Activated CD8-positive, alpha-beta memory T cell treated with anti-CD3 and anti-CD28 coated beads for 24 hours (primary cell): ENCODE measurements at regions not wholly inside any gene's neighbourhood (a gene's known extent, or its start where the extent isn't known, plus 50 kb on each side); places are given as distances from the start of the nearest gene placed in this dataset.

Experiments used
- DNase-seq: peaks from one replicate; pipeline ENCODE4 v3.0.0-alpha.2; 2020

DNA sequence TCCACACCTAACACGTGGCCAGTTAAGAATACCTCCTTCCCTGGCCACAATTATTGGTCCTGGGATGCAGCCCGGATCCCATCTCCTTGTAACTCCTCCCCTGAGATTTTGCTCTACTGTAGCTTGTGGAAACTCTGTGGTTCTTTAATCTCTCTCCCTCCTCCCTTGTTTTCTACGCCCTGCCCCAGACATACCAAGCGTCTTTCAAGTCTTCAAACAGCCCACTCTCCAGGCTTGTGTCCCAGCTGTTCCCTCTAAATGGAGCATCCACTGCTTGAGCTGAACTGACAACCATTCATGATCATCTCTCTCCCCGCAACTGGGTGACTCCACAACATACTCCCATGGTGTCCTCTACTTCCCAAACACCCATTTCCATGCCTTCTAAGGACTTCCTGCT is 111.6 kb downstream of the SIPA1L2 start:
- no peak for DNase-seq

DNA sequence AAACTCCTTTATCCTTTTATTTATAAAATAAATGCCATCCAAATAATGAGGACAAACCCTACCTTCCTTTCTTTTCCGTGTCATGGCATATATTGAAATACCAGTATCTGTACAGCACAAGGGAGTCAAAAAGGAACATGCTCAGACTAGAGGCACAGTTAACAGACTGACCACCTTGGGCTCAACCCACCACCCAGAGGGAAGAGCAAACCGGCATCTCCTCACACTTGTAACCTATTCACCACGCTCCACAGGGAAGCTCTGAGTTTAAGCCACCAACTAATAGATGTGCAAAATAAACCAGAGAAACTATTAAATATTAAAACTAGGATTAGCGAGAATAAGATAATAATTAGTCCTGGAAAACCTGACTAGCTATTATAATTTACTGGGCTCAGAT is 112.7 kb downstream of the SIPA1L2 start:
- no peak for DNase-seq

DNA sequence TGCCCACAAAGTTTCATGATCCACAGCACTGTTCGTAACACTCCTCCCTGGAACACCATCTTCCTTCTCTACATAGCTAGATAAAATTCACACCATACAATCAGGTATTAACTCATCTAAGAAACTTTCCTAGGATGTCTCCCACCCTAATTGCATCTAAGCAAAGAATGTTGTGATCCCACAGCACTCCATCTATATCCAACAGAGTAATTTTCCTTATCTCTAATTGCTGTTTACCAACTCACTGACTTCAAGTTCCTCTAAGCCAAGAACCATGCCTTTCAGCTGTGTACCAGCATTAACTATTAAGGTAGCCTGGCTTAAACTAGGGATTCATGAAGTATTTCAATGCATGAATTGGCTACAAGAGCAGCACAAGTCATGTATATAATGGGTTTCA is 114.2 kb downstream of the SIPA1L2 start:
- no peak for DNase-seq

DNA sequence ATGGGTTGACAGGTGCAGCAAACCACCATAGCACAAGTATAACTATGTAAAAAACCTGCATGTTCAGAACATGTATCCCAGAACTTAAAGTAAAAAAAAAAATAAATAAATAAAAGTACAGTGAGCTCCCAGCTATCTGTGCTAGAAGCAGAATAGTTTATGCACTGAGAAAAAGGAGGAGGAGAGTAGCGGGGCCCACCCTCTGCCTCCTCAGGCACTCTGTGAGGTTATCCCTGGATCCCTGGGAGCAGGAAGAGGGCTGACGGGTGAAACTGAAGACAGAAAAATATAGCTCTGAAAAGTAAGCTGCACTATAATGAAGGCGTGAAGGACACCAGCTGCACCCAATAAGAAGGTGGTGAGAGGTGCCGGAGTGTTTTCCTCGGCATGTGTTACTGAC is 117.2 kb downstream of the SIPA1L2 start:
- DNase-seq: no peak

DNA sequence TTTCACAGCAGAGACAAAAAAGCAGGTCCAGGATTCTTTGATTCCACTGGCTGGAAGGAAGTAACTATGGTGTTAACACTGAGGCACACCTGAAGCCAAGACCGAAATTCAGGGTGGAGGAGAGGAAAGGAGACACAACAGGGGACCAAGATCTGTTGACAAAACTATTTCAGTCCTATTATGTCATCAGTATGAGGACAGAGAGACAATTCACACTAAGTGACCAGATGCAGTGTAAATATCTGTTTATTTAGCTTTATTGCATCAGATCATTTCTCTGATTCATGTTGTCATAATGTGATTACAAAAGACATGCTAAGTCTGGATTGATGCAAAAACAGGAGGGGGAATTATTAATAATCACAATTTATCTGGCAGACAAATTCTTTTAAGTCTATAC is 118.8 kb downstream of the SIPA1L2 start:
- no peak for DNase-seq

DNA sequence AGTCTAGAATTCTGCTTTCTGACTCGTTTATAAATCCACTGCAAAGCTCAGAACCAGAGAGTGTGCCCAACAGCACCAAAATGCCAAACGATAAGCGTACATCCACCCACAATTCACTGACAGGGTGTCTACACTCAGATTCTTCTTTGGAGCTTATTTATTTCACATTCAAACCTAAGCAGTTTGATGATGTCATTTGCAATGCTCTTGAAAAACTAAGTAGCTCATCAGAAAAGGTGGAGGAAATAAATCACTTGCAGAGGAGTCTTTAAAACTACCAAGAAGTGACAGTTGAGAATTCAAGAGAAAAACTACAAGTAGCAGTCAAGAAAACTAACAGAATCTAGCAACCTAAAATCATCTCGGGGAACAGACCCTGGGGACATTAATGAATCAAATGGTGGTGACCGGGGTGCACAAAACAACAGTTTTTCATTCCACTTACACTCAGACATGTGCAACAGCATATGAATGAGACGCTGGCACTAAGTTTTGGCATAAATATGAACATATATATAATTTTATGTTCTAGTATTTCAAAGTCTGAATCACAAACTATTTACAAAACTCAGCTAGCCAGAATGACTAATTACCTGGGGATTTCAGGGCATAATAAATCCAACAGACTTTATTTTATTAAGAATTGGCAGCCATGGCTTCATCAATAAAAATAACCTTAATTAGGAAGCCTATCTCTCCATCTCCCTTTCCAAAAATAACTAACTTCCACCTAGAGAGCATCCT is 119.4 kb downstream of the SIPA1L2 start:
- DNase-seq: no peak

DNA sequence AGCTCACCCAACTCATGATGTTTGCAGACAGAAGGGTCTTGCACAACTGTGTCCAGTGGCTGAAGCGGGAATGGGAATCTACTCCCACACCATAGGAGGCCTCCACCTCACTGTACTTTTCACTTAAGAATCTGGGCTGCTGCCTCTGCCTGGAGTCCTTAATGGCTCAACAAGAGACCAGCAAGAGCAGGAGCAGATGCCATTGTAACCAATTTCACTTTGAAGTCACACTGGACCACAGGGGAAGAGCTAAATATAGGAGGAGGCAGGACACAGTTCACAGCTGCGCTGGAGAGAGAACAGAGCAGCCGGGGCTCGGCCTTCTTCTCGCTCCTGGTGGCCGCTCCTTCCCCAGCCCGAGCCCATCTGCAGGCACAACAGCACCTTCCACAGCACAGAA is 120.4 kb downstream of the SIPA1L2 start:
- DNase-seq: no peak

DNA sequence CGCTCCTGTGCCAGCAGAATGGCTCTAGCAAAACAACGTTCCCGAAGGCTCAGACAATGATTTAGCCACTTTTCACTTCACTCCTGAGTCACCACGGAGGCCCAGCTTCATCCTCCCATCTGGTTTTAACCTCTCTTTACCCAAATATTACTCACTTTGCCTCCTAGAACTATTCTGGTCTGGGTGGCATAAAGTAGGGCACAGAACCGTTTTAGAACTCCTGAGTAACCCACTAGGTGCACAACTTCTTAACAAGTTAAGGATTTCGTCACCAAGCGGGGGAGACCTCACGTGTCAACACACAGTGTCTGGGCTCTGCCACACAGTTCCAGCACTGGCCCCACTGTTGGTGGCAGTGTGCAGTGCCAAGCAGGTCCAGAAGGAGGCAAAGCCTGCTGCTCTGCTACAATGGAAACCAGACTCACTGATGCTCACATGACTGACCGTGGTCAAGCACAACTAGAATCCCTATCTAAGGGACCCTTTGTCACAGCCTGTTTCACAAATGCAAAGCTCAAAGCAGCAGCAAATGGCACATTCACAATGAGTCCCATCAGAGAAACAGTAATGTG is 121.7 kb downstream of the SIPA1L2 start:
- no peak for DNase-seq

DNA sequence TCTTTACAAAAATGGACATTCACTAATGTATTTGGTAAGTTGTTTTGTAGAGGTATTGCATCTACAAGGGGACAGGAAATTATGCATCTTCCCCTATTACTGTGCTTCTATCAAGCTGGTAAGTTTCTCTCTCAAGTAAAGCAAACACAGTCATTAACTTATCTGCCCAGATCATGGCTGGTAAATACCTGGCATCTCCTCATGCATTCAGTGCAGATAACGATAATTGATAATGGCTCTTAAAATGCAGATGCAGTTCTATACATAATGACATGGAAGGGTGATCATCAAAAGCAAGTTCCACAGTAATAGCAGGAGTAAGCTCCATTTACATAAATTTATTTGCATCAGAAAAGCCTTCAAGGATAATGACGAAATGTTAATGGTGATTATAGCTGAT is 122.4 kb downstream of the SIPA1L2 start:
- no peak for DNase-seq

DNA sequence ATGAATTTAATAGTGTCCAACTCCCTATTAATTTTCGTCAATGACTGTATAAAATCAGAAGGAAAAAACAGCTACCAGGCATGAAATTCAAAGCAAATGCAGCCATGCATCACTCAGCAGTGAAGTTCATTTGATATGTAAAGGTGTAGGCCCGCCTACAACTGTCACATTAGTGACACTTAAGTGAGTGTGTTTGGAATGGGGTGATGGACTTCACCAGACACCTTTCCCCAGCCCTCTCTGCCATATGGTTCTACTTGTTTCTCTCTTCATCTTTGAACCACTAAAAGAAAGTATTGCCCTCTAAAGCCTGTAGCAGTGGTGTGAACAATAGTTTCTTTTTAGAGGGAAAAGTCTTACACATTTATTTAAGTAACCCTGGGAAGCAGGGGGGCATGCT is 124.0 kb downstream of the SIPA1L2 start:
- no peak for DNase-seq

DNA sequence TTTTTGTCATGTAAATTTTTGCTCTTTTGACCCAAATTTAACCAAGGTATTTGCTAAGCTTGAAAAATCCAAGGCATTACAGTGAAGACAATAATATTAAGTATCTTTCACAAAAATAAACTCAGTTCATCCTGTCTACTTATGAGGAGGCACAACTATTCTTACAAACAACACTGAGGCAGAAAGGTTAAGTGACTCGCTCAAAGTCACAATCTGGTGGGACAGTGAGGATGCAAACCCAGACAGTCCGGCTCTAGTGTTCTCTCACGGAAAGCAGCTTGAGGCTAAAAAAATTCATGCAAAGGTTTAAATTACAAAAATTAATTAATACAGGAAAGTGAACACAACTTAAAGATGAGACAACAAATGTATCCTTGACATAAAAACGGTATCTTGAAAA is 125.3 kb downstream of the SIPA1L2 start:
- DNase-seq: no peak

DNA sequence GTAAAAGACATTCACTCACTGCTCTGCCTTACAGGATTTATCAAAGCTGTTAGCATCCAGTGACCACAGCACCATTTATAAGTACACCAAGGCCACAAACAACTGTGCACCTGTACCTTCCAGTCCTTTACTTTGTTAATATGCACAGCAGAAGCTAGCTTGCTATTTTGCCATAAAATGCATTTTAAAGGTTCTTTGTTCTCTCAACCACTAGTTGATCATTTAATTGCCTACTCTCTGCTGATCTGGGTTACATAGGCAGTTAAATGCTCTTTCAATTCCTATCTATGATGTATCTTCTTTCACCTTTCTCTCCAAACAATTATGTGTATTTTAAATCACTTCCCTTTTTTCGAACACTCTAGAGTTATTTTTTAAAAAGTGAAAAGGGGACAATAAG is 126.4 kb downstream of the SIPA1L2 start:
- DNase-seq: no peak

DNA sequence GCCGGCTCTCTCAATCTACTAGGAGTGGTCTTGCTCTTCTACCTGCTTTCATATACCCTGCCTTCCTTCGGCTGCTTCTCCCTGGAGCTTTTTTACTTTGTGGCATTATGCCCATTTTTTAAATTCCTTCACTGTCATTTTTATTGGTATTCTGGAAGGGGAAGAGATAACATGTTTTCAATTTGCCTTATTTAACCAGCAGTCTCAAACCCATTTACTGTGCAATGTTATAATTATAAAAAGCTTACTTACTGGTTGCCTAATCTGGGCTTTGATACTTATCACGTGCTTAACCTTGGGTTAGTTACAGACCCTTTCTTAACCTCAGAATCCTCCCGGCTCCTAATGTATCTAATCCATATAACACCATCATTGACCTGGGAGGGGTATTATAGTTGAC is 128.1 kb downstream of the SIPA1L2 start:
- no peak for DNase-seq

DNA sequence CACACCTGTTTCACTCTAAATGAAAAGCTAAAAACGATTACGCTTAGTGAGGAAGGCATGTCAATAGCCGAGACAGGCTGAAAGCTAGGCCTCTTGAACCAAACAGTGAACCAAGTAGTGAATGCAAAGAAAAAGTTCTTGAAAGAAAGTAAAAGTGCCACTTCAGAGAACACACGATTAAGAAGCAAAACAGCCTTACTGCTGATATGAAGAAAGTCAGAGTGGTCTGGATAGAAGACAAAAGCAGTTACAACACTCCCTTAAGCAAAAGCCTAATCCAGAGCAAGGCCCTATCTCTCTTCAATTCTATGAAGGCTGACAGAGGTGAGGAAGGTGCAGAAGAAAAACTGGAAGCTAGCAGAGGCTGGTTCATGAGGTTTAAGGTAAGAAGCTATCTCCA is 130.7 kb downstream of the SIPA1L2 start:
- DNase-seq: no peak

DNA sequence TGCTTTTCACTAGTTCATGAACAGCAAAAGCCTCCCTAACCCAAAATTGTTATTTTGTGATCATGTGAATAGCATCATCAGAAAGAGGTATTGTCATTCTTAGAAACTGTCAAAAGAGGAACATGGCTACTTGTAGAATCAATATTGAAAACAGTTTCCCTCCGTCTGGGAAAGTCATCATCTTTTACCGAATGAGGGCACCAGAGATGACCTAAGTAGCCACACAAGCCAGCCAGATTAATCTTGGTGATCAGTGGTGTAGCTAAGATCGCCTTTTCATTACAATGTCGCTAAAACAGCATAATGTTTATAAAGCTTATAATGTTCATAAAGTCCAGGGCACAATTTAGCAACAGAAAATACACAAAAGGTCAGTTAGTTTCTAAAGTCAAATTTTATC is 136.1 kb downstream of the SIPA1L2 start:
- no peak for DNase-seq

DNA sequence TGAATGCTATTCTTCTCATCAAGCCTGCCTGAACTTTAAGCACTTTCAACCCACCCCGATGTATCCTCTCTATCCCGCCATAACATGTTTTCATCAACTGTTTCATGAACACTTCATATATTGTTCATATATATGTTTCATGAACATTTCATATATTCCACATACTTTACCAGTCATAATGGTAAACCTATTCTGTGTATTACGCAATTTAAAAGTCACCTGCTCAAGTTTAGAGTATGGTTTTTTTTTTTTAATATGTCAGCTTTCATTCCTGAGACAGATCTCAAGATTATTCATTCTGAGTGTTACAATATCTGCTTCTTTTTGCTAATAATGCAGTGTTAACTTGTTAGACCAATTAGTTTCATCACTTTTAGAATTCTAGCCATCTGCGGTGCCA is 140.7 kb downstream of the SIPA1L2 start:
- no peak for DNase-seq

DNA sequence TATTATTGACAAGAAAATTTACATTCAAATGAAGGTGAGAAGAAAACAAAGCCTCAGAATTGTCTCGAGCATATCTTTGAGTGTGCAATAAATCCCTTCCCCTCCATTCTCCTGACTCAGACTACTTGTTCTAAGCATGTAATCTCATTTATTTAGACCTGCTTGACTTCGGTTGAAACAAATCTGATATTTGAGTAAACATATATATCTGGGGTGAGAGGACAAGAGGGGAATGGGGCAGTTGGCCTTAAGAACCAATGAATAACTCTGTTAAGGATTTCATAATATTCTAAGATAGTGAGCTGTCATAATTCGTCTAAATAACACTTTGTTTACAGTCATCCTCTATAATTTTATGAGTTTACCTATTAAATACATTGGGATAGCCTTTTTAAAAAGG is 142.7 kb downstream of the SIPA1L2 start:
- DNase-seq: no peak

DNA sequence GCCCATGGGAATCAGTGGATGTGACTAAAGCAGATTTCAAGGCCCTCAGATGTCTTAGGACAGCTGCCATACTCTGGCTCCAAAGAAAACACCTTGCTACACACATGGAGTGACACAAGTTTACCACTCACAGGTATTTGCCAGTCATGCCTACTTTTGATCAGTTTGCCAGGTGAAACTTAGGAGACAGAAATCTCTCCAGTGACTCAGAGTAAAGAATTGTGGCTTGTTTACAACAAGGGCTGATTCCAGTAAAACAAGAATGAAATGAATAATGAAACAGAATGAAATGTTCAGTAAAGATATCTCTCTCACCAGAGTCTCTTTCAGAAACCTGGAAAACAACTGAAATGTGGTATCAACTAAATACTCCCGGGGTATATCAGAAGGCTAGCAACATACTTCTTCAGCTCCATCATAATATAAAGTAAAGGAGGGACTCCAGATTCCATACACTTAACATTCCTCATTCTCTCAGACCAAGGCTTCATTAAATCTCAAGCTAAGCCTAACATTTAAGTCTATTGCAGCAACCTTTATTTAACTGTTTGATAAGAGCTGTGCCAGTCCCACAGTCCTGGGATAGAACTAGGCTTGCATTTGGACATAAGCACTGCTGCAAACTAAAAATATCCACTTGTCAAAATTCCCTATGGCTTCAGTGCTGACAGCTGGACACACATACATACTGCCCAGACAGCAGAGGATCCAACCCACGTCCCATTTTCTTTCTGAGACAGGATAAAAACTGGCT is 143.3 kb downstream of the SIPA1L2 start:
- DNase-seq: no peak

DNA sequence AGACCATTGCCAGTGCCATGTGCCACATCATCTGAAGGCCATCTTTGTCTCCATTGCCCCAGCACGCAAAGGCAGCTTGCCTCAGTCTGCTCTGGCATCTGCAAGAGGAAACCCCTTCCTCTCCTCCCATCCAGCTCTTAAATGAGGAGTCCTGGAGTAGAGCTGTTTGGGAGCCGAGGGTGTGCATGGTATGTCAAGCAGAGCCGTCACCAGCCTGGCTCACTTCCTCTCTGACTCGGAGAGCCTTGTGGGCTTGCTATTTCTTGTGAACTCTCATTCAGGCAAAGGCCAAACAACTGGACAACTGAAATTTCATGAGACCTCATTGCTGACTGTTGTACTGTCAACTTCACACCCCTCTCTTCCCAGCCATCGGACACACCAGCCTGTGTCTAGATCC is 143.9 kb downstream of the SIPA1L2 start:
- no peak for DNase-seq

DNA sequence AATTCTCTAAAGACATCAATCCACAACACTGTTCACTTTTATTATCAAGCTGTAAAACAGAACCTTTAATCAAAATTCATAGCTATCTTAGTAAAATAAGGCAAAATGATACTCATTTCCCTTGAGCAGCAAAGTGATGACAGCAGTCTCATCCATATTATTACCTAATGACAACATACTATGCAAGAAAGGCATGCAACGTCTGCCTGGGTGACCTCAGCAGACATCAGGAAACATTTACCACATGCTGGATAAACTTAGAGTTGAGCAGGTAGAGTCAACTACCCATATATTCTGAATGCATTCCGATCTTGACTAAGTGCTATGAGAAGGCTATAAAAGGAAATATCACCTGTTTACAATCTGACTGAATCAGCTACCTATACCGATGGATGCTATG is 145.1 kb downstream of the SIPA1L2 start:
- no peak for DNase-seq

DNA sequence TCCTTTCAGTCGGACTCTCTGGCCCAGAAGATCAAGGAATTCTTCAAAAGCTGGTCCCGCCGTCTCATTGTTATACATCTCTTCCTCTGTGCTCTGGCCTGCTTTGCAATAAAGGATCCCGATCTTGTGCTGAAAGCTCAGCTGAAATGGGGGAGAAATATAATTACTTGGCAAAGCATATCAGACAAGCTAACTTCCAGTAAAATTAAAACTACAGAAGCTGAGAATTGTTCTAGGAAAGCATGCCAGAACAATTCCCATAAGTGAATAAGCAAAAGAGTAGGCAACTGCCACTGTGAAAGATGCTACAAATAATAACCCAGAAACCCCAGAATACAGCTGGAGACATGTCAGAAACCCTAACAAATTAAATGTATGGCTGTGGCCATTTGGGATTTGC is 146.1 kb downstream of the SIPA1L2 start:
- no peak for DNase-seq

DNA sequence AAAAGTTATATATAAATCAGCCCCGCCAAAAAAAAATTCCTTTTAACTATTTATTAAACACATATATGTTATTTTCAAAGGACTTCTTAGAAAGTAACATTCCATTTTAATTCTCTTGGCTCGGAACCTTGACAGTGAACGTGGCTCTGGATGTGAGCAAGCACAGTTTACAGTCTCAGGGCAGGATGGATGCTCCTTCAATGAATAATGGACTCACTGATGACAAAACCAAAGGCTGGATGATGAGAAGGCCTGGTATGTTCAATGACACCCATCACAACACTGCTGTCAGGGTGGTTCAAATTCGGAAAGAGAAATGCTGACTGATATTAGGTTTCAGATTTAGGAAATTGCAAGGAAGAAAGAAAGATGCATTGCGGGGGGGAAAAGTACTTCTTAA is 148.8 kb downstream of the SIPA1L2 start:
- DNase-seq: no peak

DNA sequence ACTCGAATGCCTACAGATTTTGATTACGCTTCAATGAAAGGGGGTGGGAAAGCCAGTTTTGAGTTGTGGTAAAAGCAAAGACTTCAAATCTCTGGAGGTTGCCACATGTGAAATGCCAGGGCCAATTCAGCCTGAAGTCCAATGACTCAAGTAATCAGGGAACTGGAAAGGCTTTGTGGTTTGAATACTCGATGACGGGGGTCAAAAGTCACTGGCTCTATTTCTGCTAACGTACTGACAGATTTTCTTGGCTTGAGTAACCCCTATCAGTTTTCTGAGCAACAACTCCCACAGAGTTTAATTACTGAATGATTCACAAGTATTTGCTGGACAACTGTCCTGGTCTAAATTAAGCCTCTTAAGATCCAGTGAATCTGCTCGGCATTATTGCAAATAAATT is 152.2 kb downstream of the SIPA1L2 start:
- no peak for DNase-seq

DNA sequence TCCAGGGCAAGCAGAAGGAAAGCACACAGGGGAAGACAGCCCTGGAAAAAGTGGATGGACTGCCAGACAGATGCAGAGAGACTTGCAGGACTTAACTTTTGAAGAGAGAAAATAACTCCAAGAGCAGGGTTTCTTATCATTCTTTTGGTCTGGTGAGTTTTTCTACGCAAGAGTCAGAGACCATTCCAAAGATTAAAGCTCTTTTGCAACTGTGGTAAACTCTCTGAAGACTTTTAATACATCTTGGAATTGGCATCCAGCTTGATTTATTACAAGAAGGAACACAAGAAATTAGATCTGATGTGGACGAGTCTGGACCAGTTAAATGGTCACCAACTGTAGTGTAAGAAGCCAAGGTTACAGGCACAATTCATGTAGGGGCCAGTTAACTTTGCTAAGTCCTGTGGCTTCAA is 153.4 kb downstream of the SIPA1L2 start:
- no peak for DNase-seq

DNA sequence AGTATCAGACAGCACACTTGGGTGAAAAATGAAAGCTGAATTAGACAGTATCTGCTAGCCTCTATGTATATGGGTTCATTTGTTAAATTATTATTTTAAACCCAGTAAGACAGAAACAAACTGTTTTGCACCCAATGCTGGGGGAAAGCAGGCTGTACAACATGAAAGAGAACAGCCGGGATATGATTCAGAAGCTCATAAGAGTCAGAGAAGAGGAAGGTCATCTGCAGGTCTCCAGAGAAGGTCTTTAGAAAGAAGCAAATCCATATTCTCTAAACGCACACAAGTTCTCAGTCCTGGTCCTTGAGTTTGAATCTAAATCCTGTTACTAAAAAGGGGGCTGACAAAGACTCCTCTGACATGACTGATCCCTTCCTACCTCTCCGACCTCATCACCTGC is 155.1 kb downstream of the SIPA1L2 start:
- no peak for DNase-seq
